Bronchial epithelial cell (primary cell): ENCODE measurements at regions not wholly inside any gene's neighbourhood (a gene's known extent, or its start where the extent isn't known, plus 50 kb on each side); places are given as distances from the start of the nearest gene placed in this dataset.

Experiments used
- DNase-seq: peaks from one replicate; pipeline ENCODE4 v3.0.0-alpha.2; 2010; ENCODE audit warnings: low read depth
- FAIRE-seq: peaks from 2 replicates; lab custom pipeline; 2011; peaks lifted over from hg19 to GRCh38; lab: Jason Lieb, UNC
- H3K27me3 ChIP-seq: 2 replicates; pipeline ENCODE4 v1.5.1; 2011; ENCODE audit warnings: low read length; ENCODE audit not compliant: control insufficient read depth, insufficient read depth
- H3K36me3 ChIP-seq: 2 replicates; pipeline ENCODE4 v1.5.1; 2011; ENCODE audit warnings: low read length; ENCODE audit not compliant: control insufficient read depth, insufficient read depth
- H3K4me3 ChIP-seq: 2 replicates; pipeline ENCODE4 v1.5.1; 2011; ENCODE audit warnings: mild to moderate bottlenecking, low read depth, low read length, control low read depth
- TF ChIP-seq, protein P1 (sequence below): IDR thresholded peaks from 2 replicates; pipeline ENCODE4 v1.5.1; 2011; ENCODE audit warnings: mild to moderate bottlenecking, moderate library complexity, low read length, control low read depth, inconsistent platforms; ENCODE audit not compliant: insufficient read depth, severe bottlenecking

GRCh38 chr13:44786756-44787155, 202.5 kb downstream of the NUFIP1 start:
- Histone ChIP-seq H3K27me3 (no peaks in the 10 kb centered on the region), H3K36me3 (no peaks in the 10 kb centered on the region), H3K4me3 (no peak overlapping the region)
- DNase-seq, result peak; percentile 69
- no peak for FAIRE-seq
- TF ChIP-seq, protein P1, sequence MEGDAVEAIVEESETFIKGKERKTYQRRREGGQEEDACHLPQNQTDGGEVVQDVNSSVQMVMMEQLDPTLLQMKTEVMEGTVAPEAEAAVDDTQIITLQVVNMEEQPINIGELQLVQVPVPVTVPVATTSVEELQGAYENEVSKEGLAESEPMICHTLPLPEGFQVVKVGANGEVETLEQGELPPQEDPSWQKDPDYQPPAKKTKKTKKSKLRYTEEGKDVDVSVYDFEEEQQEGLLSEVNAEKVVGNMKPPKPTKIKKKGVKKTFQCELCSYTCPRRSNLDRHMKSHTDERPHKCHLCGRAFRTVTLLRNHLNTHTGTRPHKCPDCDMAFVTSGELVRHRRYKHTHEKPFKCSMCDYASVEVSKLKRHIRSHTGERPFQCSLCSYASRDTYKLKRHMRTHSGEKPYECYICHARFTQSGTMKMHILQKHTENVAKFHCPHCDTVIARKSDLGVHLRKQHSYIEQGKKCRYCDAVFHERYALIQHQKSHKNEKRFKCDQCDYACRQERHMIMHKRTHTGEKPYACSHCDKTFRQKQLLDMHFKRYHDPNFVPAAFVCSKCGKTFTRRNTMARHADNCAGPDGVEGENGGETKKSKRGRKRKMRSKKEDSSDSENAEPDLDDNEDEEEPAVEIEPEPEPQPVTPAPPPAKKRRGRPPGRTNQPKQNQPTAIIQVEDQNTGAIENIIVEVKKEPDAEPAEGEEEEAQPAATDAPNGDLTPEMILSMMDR, result no peak

DNA sequence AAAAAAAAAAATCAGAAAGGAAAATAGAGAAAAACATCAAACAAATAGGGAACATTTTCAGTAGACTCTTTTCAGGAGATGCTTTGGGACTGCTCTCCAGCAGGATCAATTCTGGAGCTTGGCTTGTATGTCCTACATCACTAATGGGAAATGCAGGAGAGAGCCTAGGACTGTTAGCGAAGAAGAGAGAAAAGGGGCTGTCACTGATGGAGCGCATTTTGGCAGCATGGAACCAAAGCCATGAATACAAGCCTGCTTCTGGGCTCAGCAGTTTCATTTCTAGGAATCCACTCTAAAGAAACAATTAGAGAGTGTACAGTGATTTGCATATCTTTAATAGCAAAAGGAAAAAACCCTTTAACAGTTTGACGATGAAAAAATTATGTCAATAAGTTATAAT, 203.9 kb downstream of the NUFIP1 start:
- DNase-seq, result no peak
- Histone ChIP-seq H3K4me3 (no peak overlapping the region), H3K27me3 (no peaks in the 10 kb centered on the region), H3K36me3 (no peaks in the 10 kb centered on the region)
- TF ChIP-seq, protein P1, result no peak
- FAIRE-seq, result no peak

GRCh38 chr13:44784708-44785080, 204.6 kb downstream of the NUFIP1 start:
- FAIRE-seq (no peak), DNase-seq (no peak)
- H3K36me3 ChIP-seq, result no peaks in the 10 kb centered on the region
- TF ChIP-seq, protein P1, result no peak
- H3K27me3 ChIP-seq, result no peaks in the 10 kb centered on the region
- no peak overlapping the region for H3K4me3 ChIP-seq

DNA sequence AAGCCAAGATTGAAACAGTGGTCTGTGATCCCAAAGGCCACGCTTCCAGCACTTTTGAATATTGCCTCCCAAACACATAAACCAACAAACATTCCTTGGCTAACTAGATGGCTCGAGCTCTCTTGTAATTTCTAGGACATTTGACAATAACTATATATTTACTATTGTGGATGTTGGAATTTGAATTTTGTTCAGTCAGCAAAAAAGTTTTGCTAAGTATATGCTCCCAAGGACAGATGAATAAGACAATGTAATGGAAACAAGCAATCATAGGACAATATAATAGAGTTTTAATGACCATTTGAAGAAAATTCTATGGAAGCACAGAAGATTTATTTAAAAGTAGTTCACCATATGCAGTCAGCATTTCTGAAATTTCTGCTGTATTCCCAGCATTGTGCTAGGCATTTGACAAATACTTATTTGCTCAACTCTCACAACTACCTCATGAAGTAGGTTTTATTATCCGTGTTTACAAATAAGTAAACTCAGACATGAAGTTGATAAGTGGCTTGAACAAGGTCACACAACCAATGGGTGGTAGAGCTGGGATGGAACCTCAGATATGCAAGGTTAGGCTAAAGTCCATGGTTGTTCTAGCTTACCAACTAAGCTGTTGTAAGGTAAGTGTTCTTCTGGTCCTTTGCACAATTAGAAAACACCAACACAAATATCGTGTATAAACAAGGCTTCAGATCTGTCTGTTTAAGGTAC, 205.1 kb downstream of the NUFIP1 start:
- H3K36me3 ChIP-seq, result no peaks in the 10 kb centered on the region
- no peaks in the 10 kb centered on the region for H3K27me3 ChIP-seq
- DNase-seq, result no peak
- TF ChIP-seq, protein P1, result no peak
- no peak overlapping the region for H3K4me3 ChIP-seq
- FAIRE-seq, result no peak

DNA sequence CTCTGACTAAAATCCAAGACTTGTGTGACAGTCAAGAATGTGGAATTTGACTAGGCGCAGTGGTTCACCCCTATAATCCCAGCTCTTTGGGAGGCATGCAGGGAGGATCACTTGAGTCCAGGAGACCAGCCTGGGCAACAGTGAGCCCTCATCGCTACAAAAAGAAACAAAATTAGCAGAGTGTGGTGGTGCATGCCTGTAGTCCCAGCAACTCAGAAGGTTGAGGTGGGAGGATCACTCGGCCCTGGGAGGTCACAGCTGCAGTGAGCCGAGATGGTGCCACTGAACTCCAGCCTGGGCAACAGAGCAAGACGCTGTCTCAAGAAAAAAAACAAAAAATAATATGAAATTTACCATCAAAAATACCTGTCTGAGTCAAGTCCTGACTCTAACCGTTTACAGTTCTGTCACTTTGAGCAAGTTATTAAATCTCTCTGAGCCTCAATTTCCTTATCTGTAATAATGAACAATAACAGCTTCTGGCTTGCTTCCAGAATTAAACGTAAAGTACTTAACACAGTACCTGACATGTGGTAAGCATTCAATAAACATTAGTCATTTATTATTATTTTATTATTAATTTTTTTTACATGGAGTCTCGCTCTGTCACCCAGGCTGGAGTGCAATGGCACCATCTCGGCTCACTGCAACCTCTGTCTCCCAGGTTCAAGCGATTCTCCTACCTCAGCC, 204.6 kb upstream of the TSC22D1 start:
- no peak for FAIRE-seq
- no peaks in the 10 kb centered on the region for H3K36me3 ChIP-seq
- TF ChIP-seq, protein P1, result no peak

More for the DNA sequence above, 204.6 kb upstream of the TSC22D1 start:
- peak; percentile 37 for DNase-seq
- Histone ChIP-seq H3K4me3 (no peak overlapping the region), H3K27me3 (no peaks in the 10 kb centered on the region)
